HG02610 (cell line): ENCODE measurements at regions not wholly inside any gene's neighbourhood (a gene's known extent, or its start where the extent isn't known, plus 50 kb on each side); places are given as distances from the start of the nearest gene placed in this dataset.

Experiments used
- ATAC-seq: cut with Tn5 transposase; IDR thresholded peaks from one replicate; pipeline ENCODE4 v1.9.1; 2021; ENCODE audit warnings: mild to moderate bottlenecking, moderate library complexity; ENCODE audit not compliant: unreplicated experiment

- ATAC-seq, result no peak
Measured at GRCh38 chr6:21947731-21948386, 349.0 kb downstream of the PRL start.

- ATAC-seq, result no peak
Measured at GRCh38 chr6:21949211-21949801, 347.5 kb downstream of the PRL start.

GRCh38 chr6:21952367-21952766 lies 344.5 kb downstream of the PRL start:
- ATAC-seq, result no peak

GRCh38 chr6:21953831-21954801 lies 342.7 kb downstream of the PRL start:
- ATAC-seq, result peak; percentile 83

GRCh38 chr6:21955053-21955595 lies 341.7 kb downstream of the PRL start:
- ATAC-seq, result no peak

- ATAC-seq, result no peak
Measured at GRCh38 chr6:21955951-21956350, 340.9 kb downstream of the PRL start.

- no peak for ATAC-seq
Measured at GRCh38 chr6:21958428-21958827, 338.4 kb downstream of the PRL start.

- ATAC-seq, result no peak
Measured at GRCh38 chr6:21961226-21961625, 335.6 kb downstream of the PRL start.

GRCh38 chr6:21965016-21965415 lies 331.8 kb downstream of the PRL start:
- no peak for ATAC-seq

- no peak for ATAC-seq
Measured at GRCh38 chr6:21965953-21966539, 330.8 kb downstream of the PRL start.

GRCh38 chr6:21967056-21967974 lies 329.5 kb downstream of the PRL start:
- no peak for ATAC-seq

- ATAC-seq, result no peak
Measured at GRCh38 chr6:21968411-21968810, 328.4 kb downstream of the PRL start.

GRCh38 chr6:21969192-21969591 lies 327.6 kb downstream of the PRL start:
- ATAC-seq, result no peak

- ATAC-seq, result no peak
Measured at GRCh38 chr6:21970569-21971300, 326.1 kb downstream of the PRL start.

- no peak for ATAC-seq
Measured at GRCh38 chr6:21971541-21971940, 325.3 kb downstream of the PRL start.

GRCh38 chr6:21972516-21972915 lies 324.3 kb downstream of the PRL start:
- no peak for ATAC-seq

- no peak for ATAC-seq
Measured at GRCh38 chr6:21977346-21977745, 319.5 kb downstream of the PRL start.

GRCh38 chr6:21981235-21981833 lies 315.5 kb downstream of the PRL start:
- ATAC-seq, result no peak

GRCh38 chr6:21984135-21984534 lies 312.7 kb downstream of the PRL start:
- ATAC-seq, result no peak
